ENCODE measurements at regions not wholly inside any gene's neighbourhood (a gene's known extent, or its start where the extent isn't known, plus 50 kb on each side); places are given as distances from the start of the nearest gene placed in this dataset.
"Not testable (repeated sequence)": the region's sequence is repeated elsewhere in the genome, so short reads cannot be mapped to it uniquely, and the experiment has no call there.

DNA sequence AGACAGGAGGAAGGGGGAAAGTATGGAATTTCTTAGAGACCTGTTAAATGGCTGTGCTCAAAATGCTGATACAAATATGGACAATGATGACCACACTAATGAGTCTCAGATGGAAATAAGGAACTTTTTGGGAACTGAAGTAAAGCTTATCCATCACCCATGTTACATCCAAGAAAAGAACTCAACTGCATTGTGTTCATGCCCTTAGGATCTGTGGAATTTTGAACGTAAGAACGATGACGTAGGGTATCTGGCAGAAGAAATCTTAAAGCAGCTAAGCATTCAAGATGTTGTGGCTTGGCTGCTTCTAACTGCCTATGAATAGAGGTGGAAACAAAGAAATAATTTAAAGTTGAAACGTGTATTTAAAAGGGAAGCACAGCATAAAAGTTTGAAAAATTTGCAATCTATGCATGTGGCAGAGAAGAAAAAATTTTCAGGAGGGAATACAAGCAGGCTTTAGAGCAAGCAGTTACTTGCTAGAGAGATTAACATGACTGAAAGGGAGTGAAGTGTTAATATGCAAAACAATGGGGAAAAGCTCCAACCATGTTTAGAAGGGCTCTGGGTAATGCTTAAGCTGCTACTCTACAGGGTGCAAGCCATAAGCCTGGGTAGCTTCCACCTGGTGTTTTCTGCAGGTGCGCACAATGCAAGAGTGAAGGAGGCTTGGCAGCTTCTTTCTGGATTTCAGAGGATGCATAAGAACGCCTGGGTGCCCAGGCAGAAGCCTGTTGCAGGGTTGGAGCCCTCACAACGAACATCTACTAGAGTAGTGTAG lies 499.7 kb upstream of the SEMA3D start:
- no peak for DNase-seq (ENCODE audit: low read depth)
- TF ChIP-seq, protein P1, sequence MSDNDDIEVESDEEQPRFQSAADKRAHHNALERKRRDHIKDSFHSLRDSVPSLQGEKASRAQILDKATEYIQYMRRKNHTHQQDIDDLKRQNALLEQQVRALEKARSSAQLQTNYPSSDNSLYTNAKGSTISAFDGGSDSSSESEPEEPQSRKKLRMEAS (IDR thresholded peaks at IDR 0.05; ENCODE audit: low read depth, low read length), result no peak
- TF ChIP-seq POLR2A (IDR thresholded peaks at IDR 0.05; ENCODE audit: extremely low read depth, insufficient read length) (no peak), MYC (IDR thresholded peaks at IDR 0.05; ENCODE audit: low read depth, low read length) (no peak)
- TF ChIP-seq, protein P2, sequence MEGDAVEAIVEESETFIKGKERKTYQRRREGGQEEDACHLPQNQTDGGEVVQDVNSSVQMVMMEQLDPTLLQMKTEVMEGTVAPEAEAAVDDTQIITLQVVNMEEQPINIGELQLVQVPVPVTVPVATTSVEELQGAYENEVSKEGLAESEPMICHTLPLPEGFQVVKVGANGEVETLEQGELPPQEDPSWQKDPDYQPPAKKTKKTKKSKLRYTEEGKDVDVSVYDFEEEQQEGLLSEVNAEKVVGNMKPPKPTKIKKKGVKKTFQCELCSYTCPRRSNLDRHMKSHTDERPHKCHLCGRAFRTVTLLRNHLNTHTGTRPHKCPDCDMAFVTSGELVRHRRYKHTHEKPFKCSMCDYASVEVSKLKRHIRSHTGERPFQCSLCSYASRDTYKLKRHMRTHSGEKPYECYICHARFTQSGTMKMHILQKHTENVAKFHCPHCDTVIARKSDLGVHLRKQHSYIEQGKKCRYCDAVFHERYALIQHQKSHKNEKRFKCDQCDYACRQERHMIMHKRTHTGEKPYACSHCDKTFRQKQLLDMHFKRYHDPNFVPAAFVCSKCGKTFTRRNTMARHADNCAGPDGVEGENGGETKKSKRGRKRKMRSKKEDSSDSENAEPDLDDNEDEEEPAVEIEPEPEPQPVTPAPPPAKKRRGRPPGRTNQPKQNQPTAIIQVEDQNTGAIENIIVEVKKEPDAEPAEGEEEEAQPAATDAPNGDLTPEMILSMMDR (IDR thresholded peaks at IDR 0.05; ENCODE audit: low read depth, low read length), result no peak
- no peak overlapping the region for H3K4me3 ChIP-seq (ENCODE audit: low read depth, low read length)

DNA sequence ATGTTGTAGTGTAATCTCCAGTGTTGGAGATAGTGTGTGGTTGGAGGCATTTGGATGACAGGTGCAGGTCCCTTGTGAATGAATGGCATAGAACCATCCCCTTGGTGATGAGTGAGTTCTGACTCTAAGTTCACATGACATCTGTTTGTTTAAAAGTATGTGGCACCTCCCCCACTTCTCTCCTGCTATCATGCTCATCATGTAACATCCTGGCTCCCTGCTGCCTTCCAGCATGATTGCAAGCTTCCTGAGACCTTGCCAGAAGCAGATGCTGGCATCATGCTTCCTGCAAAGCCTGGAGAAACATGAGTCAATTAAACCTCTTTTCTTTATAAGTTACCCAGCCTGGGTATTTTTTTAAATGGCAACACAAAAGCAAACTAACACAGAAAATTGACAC lies 499.0 kb upstream of the SEMA3D start:
- no peak overlapping the region for H3K4me3 ChIP-seq (ENCODE audit: low read depth, low read length)
- DNase-seq (ENCODE audit: low read depth), result no peak
- TF ChIP-seq, protein P2 (IDR thresholded peaks at IDR 0.05; ENCODE audit: low read depth, low read length), result no peak
- no peak for TF ChIP-seq MYC (IDR thresholded peaks at IDR 0.05; ENCODE audit: low read depth, low read length)
- TF ChIP-seq, protein P1 (IDR thresholded peaks at IDR 0.05; ENCODE audit: low read depth, low read length), result no peak
- TF ChIP-seq POLR2A (IDR thresholded peaks at IDR 0.05; ENCODE audit: extremely low read depth, insufficient read length), result no peak

DNA sequence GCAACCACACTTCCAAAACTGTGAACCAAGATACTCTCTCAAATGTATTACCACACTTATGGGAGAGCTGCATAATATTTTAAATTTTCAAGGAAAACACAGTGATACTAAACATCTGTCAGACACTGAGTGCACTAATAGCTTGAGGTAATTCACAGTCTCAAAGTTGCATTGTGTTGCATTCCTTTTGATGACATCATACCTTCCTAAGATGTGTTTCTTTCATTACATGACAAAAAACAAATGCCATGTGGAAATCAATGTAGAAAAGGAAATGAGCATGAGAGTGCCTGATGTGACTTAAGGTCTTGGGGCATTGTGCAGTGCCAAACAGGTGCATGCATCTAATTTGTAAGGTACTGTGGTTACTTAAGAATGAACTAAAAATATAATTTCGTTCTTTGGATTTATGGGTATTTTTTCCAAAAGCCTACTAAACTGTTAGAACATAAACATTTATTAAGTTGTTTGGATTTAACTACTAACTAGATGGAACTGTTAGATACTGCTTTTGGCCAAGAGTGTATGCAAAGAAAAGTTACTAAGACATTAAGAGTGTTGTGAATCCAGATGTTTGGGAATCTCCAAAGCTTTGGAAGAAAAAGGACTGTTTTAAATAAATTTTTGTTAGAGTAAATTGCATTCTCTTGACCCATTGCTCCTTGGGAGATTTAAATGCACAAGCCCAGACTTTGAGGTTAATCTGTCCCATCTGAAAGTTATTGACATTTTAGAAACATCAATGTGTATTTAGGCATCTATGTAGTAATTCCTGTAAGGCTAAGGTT lies 496.2 kb upstream of the SEMA3D start:
- DNase-seq (ENCODE audit: low read depth), result no peak
- TF ChIP-seq MYC (IDR thresholded peaks at IDR 0.05; ENCODE audit: low read depth, low read length) (no peak), POLR2A (IDR thresholded peaks at IDR 0.05; ENCODE audit: extremely low read depth, insufficient read length) (no peak)
- TF ChIP-seq, protein P2 (IDR thresholded peaks at IDR 0.05; ENCODE audit: low read depth, low read length), result no peak
- TF ChIP-seq, protein P1 (IDR thresholded peaks at IDR 0.05; ENCODE audit: low read depth, low read length), result no peak
- H3K4me3 ChIP-seq (ENCODE audit: low read depth, low read length), result no peak overlapping the region

DNA sequence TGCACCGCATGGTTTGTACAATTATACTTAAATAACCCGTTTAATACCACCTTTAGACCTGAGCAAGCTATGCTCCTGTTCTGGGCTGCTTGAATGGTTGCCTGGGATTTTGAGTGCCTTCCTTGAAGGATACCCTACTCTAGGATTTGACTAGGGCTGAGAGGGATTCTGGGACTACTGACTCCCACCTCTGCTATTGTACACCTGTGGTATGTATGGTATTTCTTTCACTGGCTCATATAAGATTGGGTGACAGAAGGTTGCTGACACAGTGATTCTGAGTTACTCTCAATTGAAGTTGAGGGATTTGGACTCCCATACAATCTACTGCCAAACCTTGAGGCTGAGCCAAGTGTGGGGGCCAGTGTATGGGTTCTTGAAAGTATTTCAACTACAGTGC lies 494.4 kb upstream of the SEMA3D start:
- no peak for DNase-seq (ENCODE audit: low read depth)
- H3K4me3 ChIP-seq (ENCODE audit: low read depth, low read length), result no peak overlapping the region
- no peak for TF ChIP-seq MYC (IDR thresholded peaks at IDR 0.05; ENCODE audit: low read depth, low read length)
- TF ChIP-seq, protein P1 (IDR thresholded peaks at IDR 0.05; ENCODE audit: low read depth, low read length), result no peak
- TF ChIP-seq, protein P2 (IDR thresholded peaks at IDR 0.05; ENCODE audit: low read depth, low read length), result no peak
- no peak for TF ChIP-seq POLR2A (IDR thresholded peaks at IDR 0.05; ENCODE audit: extremely low read depth, insufficient read length)

DNA sequence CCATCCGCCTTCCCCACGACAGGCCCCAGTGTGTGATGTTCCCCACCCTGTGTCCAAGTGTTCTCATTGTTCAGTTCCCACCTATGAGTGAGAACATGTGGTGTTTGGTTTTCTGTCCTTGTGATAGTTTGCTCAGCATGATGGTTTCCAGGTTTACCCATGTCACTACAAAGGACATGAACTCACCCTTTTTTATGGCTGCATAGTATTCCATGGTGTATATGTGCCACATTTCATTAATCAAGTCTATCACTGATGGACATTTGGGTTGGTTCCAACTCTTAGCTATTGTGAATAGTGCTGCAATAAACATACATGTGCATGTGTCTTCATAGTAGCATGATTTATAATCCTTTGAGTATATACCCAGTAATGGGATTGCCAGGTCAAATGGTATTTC lies 488.2 kb upstream of the SEMA3D start:
- H3K4me3 ChIP-seq (ENCODE audit: low read depth, low read length); DNase-seq (ENCODE audit: low read depth): not testable (repeated sequence)

DNA sequence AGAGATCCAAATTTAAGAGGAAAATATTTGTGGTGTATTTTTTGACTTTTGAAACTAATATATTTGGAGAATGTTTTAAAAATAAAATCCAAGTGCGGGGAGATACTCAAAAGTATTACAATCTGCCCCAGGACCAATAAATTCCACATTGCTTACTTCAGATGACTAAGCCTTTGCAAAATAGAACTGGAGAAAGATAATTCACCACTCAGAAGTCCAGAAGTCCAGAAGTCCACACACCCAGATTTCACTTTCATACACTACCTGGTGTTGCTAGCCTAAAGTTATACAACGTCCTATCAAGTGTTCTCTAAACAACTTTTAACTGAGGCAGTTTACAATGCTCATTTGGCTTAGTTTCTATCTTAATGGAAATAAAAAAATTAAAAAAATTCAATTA lies 487.0 kb upstream of the SEMA3D start:
- no peak overlapping the region for H3K4me3 ChIP-seq (ENCODE audit: low read depth, low read length)
- TF ChIP-seq POLR2A (IDR thresholded peaks at IDR 0.05; ENCODE audit: extremely low read depth, insufficient read length) (no peak), MYC (IDR thresholded peaks at IDR 0.05; ENCODE audit: low read depth, low read length) (no peak)
- TF ChIP-seq, protein P1 (IDR thresholded peaks at IDR 0.05; ENCODE audit: low read depth, low read length), result no peak
- TF ChIP-seq, protein P2 (IDR thresholded peaks at IDR 0.05; ENCODE audit: low read depth, low read length), result no peak
- no peak for DNase-seq (ENCODE audit: low read depth)

All from NB4 (cell line).